GM18870 (cell line): ENCODE measurements at regions not wholly inside any gene's neighbourhood (a gene's known extent, or its start where the extent isn't known, plus 50 kb on each side); places are given as distances from the start of the nearest gene placed in this dataset.

Source experiments
- ATAC-seq: cut with Tn5 transposase; IDR thresholded peaks from one replicate; pipeline ENCODE4 v1.9.1; 2021; ENCODE audit warnings: moderate library complexity; ENCODE audit not compliant: unreplicated experiment

GRCh38 chr2:134154246-134154645 lies 99.6 kb upstream of the MGAT5 start:
- ATAC-seq = no peak

- peak; percentile 74 for ATAC-seq
These were observed 98.7 kb upstream of the MGAT5 start for GRCh38 chr2:134155134-134155533.

- no peak for ATAC-seq
These were observed 95.6 kb upstream of the MGAT5 start for GRCh38 chr2:134158295-134158694.

- no peak for ATAC-seq
These were observed 92.7 kb upstream of the MGAT5 start for GRCh38 chr2:134161170-134161547.

- ATAC-seq = no peak
These were observed 90.5 kb upstream of the MGAT5 start for GRCh38 chr2:134163336-134163735.

- no peak for ATAC-seq
These were observed 89.6 kb upstream of the MGAT5 start for GRCh38 chr2:134164306-134164705.

GRCh38 chr2:134167015-134167414 lies 86.9 kb upstream of the MGAT5 start:
- ATAC-seq = no peak

- ATAC-seq = peak; percentile 70
These were observed 84.1 kb upstream of the MGAT5 start for GRCh38 chr2:134169788-134170187.

- no peak for ATAC-seq
These were observed 83.6 kb upstream of the MGAT5 start for GRCh38 chr2:134170294-134170693.

GRCh38 chr2:134170700-134171099 lies 83.2 kb upstream of the MGAT5 start:
- ATAC-seq = no peak

- no peak for ATAC-seq
These were observed 80.4 kb upstream of the MGAT5 start for GRCh38 chr2:134173338-134174016.

- no peak for ATAC-seq
These were observed 79.2 kb upstream of the MGAT5 start for GRCh38 chr2:134174711-134175110.

GRCh38 chr2:134175834-134176233 lies 78.0 kb upstream of the MGAT5 start:
- no peak for ATAC-seq

GRCh38 chr2:134177351-134177931 lies 76.4 kb upstream of the MGAT5 start:
- ATAC-seq = no peak

GRCh38 chr2:134178138-134178877 lies 75.6 kb upstream of the MGAT5 start:
- ATAC-seq = peak; percentile 48

- ATAC-seq = peak; percentile 54
These were observed 72.7 kb upstream of the MGAT5 start for GRCh38 chr2:134181219-134181618.

- no peak for ATAC-seq
These were observed 70.2 kb upstream of the MGAT5 start for GRCh38 chr2:134183679-134184078.

- ATAC-seq = no peak
These were observed 68.2 kb upstream of the MGAT5 start for GRCh38 chr2:134185639-134186038.

GRCh38 chr2:134189009-134189720 lies 64.7 kb upstream of the MGAT5 start:
- ATAC-seq = no peak

- ATAC-seq = no peak
These were observed 63.6 kb upstream of the MGAT5 start for GRCh38 chr2:134190062-134190806.

GRCh38 chr2:134190807-134191203 lies 63.1 kb upstream of the MGAT5 start:
- ATAC-seq = no peak
